ENCODE measurements at regions not wholly inside any gene's neighbourhood (a gene's known extent, or its start where the extent isn't known, plus 50 kb on each side); places are given as distances from the start of the nearest gene placed in this dataset.

DNA sequence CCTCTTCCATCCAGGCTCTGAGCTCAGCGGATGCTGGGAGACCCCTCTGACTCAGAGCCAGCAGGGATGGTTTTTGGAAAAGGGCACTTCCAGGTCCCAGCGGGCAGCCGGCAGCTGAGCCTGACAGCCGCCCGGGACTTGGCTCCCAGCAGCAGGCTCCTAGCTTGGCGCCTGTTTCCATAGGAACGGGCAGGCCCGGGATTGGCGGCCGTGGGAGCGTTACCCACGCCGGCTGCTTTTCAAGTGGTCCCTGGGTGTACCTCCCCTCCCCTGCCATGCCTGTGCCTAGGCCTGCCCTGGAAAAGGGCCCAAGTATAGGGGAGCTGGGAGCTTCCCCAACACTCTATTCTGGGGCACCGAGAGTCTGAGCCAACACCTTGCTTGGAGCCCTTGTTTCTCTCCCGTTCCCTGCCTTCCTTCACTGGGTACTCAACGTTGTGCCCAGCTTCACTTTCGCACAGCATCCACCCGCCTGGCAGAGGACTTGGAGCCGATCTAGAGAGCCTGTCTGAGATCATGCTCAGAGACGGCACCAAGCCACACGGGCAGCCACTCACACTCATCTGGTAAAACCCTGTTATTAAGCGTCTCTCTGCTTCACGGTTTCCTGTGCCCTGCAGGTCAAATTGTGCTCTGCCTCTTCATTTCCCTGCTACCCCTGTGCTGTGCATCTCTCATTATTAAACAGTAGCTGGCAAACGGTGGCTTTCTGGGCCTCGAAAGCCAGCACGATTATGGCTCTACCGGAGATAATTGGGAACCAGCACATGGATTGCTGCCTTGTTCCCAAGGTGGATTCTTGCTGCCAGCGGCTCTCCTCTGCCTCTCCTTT is 521.5 kb downstream of the BCOR start:
- TF ChIP-seq, protein P1, sequence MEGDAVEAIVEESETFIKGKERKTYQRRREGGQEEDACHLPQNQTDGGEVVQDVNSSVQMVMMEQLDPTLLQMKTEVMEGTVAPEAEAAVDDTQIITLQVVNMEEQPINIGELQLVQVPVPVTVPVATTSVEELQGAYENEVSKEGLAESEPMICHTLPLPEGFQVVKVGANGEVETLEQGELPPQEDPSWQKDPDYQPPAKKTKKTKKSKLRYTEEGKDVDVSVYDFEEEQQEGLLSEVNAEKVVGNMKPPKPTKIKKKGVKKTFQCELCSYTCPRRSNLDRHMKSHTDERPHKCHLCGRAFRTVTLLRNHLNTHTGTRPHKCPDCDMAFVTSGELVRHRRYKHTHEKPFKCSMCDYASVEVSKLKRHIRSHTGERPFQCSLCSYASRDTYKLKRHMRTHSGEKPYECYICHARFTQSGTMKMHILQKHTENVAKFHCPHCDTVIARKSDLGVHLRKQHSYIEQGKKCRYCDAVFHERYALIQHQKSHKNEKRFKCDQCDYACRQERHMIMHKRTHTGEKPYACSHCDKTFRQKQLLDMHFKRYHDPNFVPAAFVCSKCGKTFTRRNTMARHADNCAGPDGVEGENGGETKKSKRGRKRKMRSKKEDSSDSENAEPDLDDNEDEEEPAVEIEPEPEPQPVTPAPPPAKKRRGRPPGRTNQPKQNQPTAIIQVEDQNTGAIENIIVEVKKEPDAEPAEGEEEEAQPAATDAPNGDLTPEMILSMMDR (IDR thresholded peaks at IDR 0.05 in 8 of 11, conservative IDR thresholded peaks at IDR 0.05 in 3 of 11), result no peak
- no peak for TF ChIP-seq POLR2A (IDR thresholded peaks at IDR 0.05)

Data from spleen (tissue), 7 donors.